Karpas-422 (cell line): ENCODE measurements at regions not wholly inside any gene's neighbourhood (a gene's known extent, or its start where the extent isn't known, plus 50 kb on each side); places are given as distances from the start of the nearest gene placed in this dataset.
A peak's percentile ranks its signal among the peaks of the same experiment; 100 is the strongest.

Experiments used
- DNase-seq: peaks from one replicate; pipeline ENCODE4 v3.0.0-alpha.2; 2015
- H2AFZ ChIP-seq: fragments of 200-600 bp; sonication (generic); 2 replicates; pipeline ENCODE4 v1.6.1; 2014; ENCODE audit warnings: antibody characterized with exemption, low read length, mixed read lengths
- H3K27ac ChIP-seq: fragments of 200-600 bp; sonication (generic); 2 replicates; pipeline ENCODE4 v1.5.1; 2014; ENCODE audit warnings: mild to moderate bottlenecking, low read length, moderate library complexity
- H3K27me3 ChIP-seq: fragments of 200-600 bp; sonication (generic); 2 replicates; pipeline ENCODE4 v1.6.1; 2014; ENCODE audit warnings: low read length, mixed read lengths
- H3K36me3 ChIP-seq: fragments of 200-600 bp; sonication (generic); 2 replicates; pipeline ENCODE4 v1.6.1; 2014; ENCODE audit warnings: low read length, mixed read lengths; ENCODE audit not compliant: insufficient read depth
- H3K4me1 ChIP-seq: fragments of 200-600 bp; sonication (generic); 2 replicates; pipeline ENCODE4 v1.6.1; 2014; ENCODE audit warnings: mild to moderate bottlenecking, low read length, mixed read lengths
- H3K4me2 ChIP-seq: fragments of 200-600 bp; sonication (generic); 2 replicates; pipeline ENCODE4 v1.6.1; 2014; ENCODE audit warnings: low read length, low read depth, mild to moderate bottlenecking; ENCODE audit not compliant: poor library complexity, severe bottlenecking
- H3K4me3 ChIP-seq: fragments of 200-600 bp; sonication (generic); 2 replicates; pipeline ENCODE4 v1.5.1; 2014; ENCODE audit warnings: mild to moderate bottlenecking, antibody characterized with exemption, low read length, mixed read lengths
- H3K79me2 ChIP-seq: fragments of 200-600 bp; sonication (generic); 2 replicates; pipeline ENCODE4 v1.6.1; 2014; ENCODE audit warnings: mild to moderate bottlenecking, low read length, mixed read lengths
- H3K9ac ChIP-seq: fragments of 200-600 bp; sonication (generic); 2 replicates; pipeline ENCODE4 v1.6.0; 2014; ENCODE audit warnings: low read length
- H3K9me2 ChIP-seq: fragments of 200-600 bp; sonication (generic), shearing (Covaris generic); replicated peaks from 2 replicates; pipeline ENCODE4 v1.6.0; 2014; ENCODE audit warnings: mild to moderate bottlenecking, low read length, moderate library complexity; ENCODE audit not compliant: insufficient read depth
- H3K9me3 ChIP-seq: fragments of 300-700, 200-600 bp; sonication (generic); 2 replicates; pipeline ENCODE4 v1.6.1; 2014; ENCODE audit warnings: low read length, mixed read lengths
- H4K20me1 ChIP-seq: fragments of 200-600 bp; sonication (generic); 2 replicates; pipeline ENCODE4 v1.6.1; 2014; ENCODE audit warnings: mild to moderate bottlenecking, antibody characterized with exemption, low read length, low read depth; ENCODE audit not compliant: insufficient read depth

DNA sequence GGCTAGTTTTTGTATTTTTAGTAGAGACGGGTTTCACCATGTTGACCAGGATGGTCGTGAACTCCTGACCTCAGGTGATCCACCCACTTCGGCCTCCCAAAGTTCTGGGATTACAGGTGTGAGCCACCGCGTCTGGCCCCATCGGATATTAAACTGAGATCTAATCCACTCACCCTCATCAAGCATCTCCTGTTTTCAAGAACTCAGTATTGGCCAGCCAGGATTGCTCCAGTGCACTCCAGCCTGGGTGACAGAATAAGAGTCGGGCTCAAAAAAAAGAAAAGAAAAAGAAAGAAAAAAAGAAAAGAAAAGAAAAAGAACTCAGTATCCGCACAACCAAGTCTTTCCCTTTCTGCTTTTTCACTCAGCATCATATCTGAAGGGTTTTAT lies 167.6 kb downstream of the OR13H1 start:
- peak overlapping the region; percentile 45; the same call in 1 of the 2 replicates for H3K4me3 ChIP-seq
- H3K4me2 ChIP-seq = peak overlapping the region; percentile 47

DNA sequence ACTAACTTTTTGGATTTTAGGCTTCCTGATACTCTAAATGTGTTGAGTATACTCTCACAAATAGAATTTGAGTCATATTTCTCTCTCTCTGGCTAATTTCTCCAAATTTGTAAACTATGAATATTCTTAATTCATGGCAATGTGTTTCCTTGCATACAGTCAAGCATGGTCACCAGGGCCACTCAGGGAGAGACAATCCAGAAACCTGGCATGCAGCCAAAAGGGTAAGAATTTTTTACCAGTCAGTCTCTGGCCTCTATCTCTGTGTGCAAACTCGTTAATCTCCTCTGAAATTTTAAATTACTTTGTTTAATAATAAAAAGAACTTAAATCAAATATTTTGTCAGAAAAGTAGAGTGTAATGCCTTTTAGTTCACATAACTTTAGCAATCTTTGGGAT lies 179.8 kb downstream of the OR13H1 start:
- Histone ChIP-seq H3K27ac (no peak overlapping the region), H3K9me2 (no peaks in the 10 kb centered on the region), H3K4me1 (peaks cover 4% of the 10 kb centered on the region), H3K79me2 (no peaks in the 10 kb centered on the region), H3K27me3 (no peaks in the 10 kb centered on the region), H3K36me3 (no peaks in the 10 kb centered on the region), H3K4me3 (no peak overlapping the region), H3K4me2 (no peak overlapping the region), H3K9me3 (peaks cover 6% of the 10 kb centered on the region), H2AFZ (no peak overlapping the region), H4K20me1 (no peaks in the 10 kb centered on the region), H3K9ac (no peak overlapping the region)
- no peak for DNase-seq

More for the DNA sequence above, 167.6 kb downstream of the OR13H1 start:
- Histone ChIP-seq H2AFZ (no peak overlapping the region), H3K79me2 (no peaks in the 10 kb centered on the region), H3K9me2 (no peaks in the 10 kb centered on the region), H3K9me3 (no peaks in the 10 kb centered on the region), H3K27ac (no peak overlapping the region), H3K36me3 (no peaks in the 10 kb centered on the region), H3K27me3 (no peaks in the 10 kb centered on the region), H3K9ac (no peak overlapping the region), H4K20me1 (no peaks in the 10 kb centered on the region), H3K4me1 (peaks cover 9% of the 10 kb centered on the region)
- no peak for DNase-seq

DNA sequence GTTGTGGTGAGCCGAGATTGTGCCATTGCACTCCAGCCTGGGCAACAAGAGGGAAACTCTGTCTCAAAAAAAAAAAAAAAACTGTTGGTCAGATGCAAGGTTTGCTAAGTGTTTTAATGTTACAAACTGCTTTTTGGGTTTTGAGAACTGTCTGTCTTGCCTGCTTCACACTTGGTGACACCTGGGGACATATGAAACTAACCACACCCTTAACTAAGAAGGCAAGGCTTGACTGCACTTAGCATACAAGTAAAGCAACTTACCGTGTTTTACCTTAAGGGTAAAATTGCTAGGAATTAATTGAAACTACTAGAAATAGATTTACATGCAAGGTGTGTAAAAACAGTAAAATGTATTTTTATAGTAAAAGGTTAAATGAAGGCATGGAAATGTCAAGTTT lies 180.4 kb downstream of the OR13H1 start:
- H3K4me1 ChIP-seq = peaks cover 4% of the 10 kb centered on the region
- no peak overlapping the region for H3K4me2 ChIP-seq

DNA sequence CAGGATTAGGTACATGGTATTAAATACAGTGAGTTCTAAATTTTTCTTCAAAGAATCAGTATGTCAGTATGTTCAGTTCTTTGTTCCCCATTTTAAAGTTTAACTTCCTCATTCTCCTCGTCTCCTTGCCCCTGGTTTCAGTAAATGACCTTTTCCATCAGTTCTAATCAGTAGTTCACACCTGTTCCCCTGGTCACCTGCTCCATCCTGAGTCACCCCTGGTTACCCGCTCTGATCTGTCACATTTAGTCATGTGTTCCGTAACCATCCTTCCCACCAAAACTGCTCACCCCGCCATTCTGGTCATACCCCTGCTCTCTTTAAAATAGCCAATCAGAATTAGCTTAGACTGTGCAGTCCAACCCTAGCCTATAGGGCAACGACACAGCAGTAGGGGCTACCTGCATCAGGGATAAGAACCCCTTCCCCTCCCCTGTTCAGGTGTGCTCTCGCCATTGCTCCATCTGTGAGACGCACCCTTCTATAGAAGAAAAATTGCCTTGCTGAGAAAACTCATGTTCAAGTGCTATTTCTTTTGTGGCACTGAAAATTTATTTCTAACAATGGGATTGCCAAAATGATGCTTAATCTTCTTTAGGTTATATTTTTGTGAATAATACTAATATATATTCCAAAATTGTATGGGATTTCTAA lies 181.3 kb downstream of the OR13H1 start:
- Histone ChIP-seq H3K4me2 (no peak overlapping the region), H3K79me2 (no peaks in the 10 kb centered on the region), H3K4me1 (peaks cover 9% of the 10 kb centered on the region), H3K27ac (no peak overlapping the region), H3K9me3 (peaks cover 6% of the 10 kb centered on the region), H3K9ac (no peak overlapping the region), H3K4me3 (no peak overlapping the region), H2AFZ (no peak overlapping the region), H4K20me1 (no peaks in the 10 kb centered on the region), H3K36me3 (no peaks in the 10 kb centered on the region), H3K27me3 (no peaks in the 10 kb centered on the region), H3K9me2 (no peaks in the 10 kb centered on the region)
- DNase-seq = no peak

More for the DNA sequence above, 180.4 kb downstream of the OR13H1 start:
- Histone ChIP-seq H3K9ac (no peak overlapping the region), H3K27ac (no peak overlapping the region), H3K4me3 (no peak overlapping the region), H3K79me2 (no peaks in the 10 kb centered on the region), H3K27me3 (no peaks in the 10 kb centered on the region), H3K9me3 (peaks cover 6% of the 10 kb centered on the region), H3K9me2 (no peaks in the 10 kb centered on the region), H2AFZ (no peak overlapping the region), H3K36me3 (no peaks in the 10 kb centered on the region), H4K20me1 (no peaks in the 10 kb centered on the region)
- no peak for DNase-seq

DNA sequence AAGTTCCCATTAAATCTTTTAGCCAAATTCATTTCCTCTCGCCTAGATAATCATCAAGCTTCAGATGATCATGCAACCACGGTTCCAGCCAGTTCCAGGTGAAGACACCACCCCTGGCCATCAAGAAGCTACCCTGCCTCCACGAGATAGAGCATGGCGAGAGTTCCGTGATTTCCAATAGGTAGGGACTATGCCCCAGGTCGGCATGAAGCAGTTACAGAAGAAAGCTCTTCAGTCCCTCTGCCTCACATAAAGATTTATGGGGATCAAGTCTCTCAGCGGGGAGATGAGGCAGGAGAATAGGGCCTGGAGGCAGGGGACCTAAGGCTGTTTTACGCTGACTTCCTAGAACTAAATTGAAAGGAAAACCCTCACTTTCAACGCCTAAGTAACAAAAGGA lies 183.9 kb downstream of the OR13H1 start:
- H3K79me2 ChIP-seq = no peaks in the 10 kb centered on the region
- no peak overlapping the region for H3K27ac ChIP-seq
- no peak overlapping the region for H3K9ac ChIP-seq
- no peak overlapping the region for H2AFZ ChIP-seq
- H3K4me3 ChIP-seq = no peak overlapping the region
- peaks cover 6% of the 10 kb centered on the region for H3K9me3 ChIP-seq
- DNase-seq = no peak
- no peaks in the 10 kb centered on the region for H3K36me3 ChIP-seq
- H3K4me2 ChIP-seq = no peak overlapping the region
- H4K20me1 ChIP-seq = no peaks in the 10 kb centered on the region
- H3K27me3 ChIP-seq = no peaks in the 10 kb centered on the region
- H3K9me2 ChIP-seq = no peaks in the 10 kb centered on the region
- H3K4me1 ChIP-seq = peaks cover 9% of the 10 kb centered on the region

DNA sequence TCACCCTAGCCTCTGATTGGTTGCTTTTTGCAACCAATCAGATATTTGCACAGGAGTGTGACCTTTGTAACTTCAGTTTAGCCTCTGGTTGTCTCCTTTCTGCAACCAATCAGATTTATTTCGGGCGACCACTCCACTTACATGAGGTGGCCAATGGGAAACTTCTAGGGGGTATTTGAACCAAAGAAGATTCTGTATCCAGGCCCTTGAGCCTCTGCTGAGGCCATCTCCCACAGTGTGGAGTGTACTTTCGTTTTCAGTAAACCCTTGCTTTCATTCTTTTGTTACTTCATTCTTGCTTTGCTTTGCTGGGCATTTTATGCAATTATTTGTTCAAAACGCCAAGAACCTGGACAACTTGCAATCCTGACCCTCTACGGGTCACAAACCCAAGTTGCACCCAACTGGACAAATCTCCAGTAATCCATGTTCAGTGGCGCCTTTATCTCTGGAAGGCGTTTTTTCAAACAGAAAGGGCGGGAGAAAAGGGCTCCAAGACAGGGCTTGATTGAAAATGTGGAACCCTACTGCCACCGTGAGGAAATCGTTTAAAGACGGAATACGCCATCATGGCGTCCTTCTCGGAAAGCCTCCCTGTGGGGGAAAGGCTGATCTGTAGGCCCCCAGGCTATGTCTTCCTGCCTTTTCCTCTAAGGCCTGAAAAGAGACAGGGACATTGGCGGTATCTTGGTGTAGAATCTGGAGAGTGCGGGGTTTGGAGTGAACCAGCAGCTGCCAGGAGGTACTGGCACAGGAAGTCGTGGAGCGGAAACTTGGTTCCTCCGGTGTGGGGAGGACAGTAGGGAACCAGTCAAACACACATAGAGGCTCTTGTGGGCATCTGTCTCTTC lies 184.6 kb downstream of the OR13H1 start:
- Histone ChIP-seq H3K9me3 (peaks cover 6% of the 10 kb centered on the region), H3K27me3 (no peaks in the 10 kb centered on the region), H3K4me2 (peak overlapping the region; percentile 57), H3K4me3 (peak overlapping the region; percentile 64), H2AFZ (peak overlapping the region; percentile 51; the same call in 1 of the 2 replicates), H4K20me1 (no peaks in the 10 kb centered on the region), H3K9me2 (no peaks in the 10 kb centered on the region), H3K36me3 (no peaks in the 10 kb centered on the region), H3K9ac (peak overlapping the region; percentile 61), H3K4me1 (peaks cover 9% of the 10 kb centered on the region), H3K27ac (peak overlapping the region; percentile 50), H3K79me2 (no peaks in the 10 kb centered on the region)
- DNase-seq = peak; percentile 94

DNA sequence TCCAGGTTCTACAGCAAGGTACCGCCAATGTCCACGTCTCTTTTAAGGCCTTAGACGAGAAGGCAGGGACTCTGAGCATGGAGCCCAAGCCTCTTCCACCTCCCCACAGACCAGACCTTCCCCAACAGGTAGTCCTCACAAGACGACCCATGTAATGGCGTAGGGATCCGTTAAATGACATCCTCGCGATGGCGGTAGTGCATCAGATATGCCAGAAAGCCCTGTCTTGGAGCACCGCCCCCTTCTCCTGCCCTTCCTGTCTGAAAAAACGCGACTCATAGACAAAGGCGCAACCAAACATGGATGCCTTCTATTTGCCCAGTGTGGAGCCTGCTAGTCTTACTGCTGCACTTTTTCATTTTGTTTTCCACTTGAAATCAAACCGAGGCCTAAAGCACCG lies 185.4 kb downstream of the OR13H1 start:
- peak overlapping the region; percentile 50 for H3K27ac ChIP-seq
- peak overlapping the region; percentile 57 for H3K4me2 ChIP-seq
- H3K27me3 ChIP-seq = no peaks in the 10 kb centered on the region
- DNase-seq = peak; percentile 91
- H3K36me3 ChIP-seq = no peaks in the 10 kb centered on the region
- peak overlapping the region; percentile 61 for H3K9ac ChIP-seq
- H3K9me3 ChIP-seq = peaks cover 6% of the 10 kb centered on the region
- peaks cover 9% of the 10 kb centered on the region for H3K4me1 ChIP-seq
- H3K4me3 ChIP-seq = peak overlapping the region; percentile 64
- peak overlapping the region; percentile 52; the same call in 1 of the 2 replicates for H2AFZ ChIP-seq
- no peaks in the 10 kb centered on the region for H3K9me2 ChIP-seq
- H4K20me1 ChIP-seq = no peaks in the 10 kb centered on the region
- H3K79me2 ChIP-seq = no peaks in the 10 kb centered on the region

DNA sequence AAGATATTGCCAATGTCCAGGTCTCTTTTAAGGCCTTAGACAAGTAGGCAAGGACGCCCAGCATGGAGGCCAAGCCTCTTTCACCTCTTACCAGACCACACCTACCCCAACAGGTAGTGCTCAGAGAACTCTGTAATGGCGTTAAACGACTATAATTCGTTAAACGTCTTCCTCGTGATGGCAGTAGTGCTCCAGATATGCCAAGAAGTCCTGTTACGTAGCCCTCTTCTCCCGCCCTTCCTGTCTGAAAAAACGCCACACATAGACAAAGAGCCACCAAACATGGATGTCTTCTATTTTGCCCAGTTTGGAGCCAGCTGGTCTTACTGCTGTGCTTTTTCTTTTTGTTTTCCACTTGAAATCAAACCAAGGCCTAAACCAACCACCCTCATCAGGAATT lies 190.7 kb downstream of the OR13H1 start:
- Histone ChIP-seq H2AFZ (no peak overlapping the region), H3K4me2 (no peak overlapping the region), H3K36me3 (no peaks in the 10 kb centered on the region; the same call in 1 of the 2 replicates), H3K9ac (no peak overlapping the region), H3K4me1 (peaks cover 7% of the 10 kb centered on the region), H4K20me1 (no peaks in the 10 kb centered on the region), H3K4me3 (no peak overlapping the region), H3K9me3 (peaks cover 1% of the 10 kb centered on the region; the same call in 1 of the 2 replicates), H3K79me2 (no peaks in the 10 kb centered on the region), H3K27me3 (no peaks in the 10 kb centered on the region), H3K9me2 (no peaks in the 10 kb centered on the region), H3K27ac (no peak overlapping the region)
- DNase-seq = peak; percentile 87
